Sigmoid colon (tissue), 4 donors: ENCODE measurements at regions not wholly inside any gene's neighbourhood (a gene's known extent, or its start where the extent isn't known, plus 50 kb on each side); places are given as distances from the start of the nearest gene placed in this dataset.

Experiments used
- CTCF ChIP-seq, 4 experiments: fragments of 450-650 bp in 3 of 4; fragments of 200-600 bp in 1 of 4; IDR thresholded peaks; one replicate each; pipeline ENCODE4 v1.5.1; 2016 to 2019; ENCODE audit warnings: antibody characterized with exemption in 4 of 4, mild to moderate bottlenecking in 3 of 4, moderate library complexity in 2 of 4
- EP300 ChIP-seq, 4 donors: sonication (generic); formaldehyde crosslinking; IDR thresholded peaks; one replicate each; pipeline ENCODE4 v1.6.1; 2017; ENCODE audit warnings: antibody characterized with exemption in 4 of 4
- POLR2A ChIP-seq, 2 donors: fragments of 450-650 bp; IDR thresholded peaks; one replicate each; pipeline ENCODE4 v1.6.1; 2016; ENCODE audit warnings: antibody characterized with exemption in 2 of 2, mild to moderate bottlenecking in 2 of 2, moderate library complexity in 2 of 2
- POLR2AphosphoS5 ChIP-seq, 4 donors: sonication (generic); formaldehyde crosslinking; IDR thresholded peaks; one replicate each; pipeline ENCODE4 v1.6.1; 2017; ENCODE audit warnings: antibody characterized with exemption in 4 of 4

- TF ChIP-seq CTCF (IDR thresholded peaks at IDR 0.05) (no peak), POLR2AphosphoS5 (IDR thresholded peaks at IDR 0.05) (no peak), EP300 (IDR thresholded peaks at IDR 0.05) (no peak), POLR2A (IDR thresholded peaks at IDR 0.05) (no peak)
Observed at GRCh38 chr1:186511761-186512637, 51.1 kb upstream of the PDC start.
